Fibroblast of lung (primary cell): ENCODE measurements at regions not wholly inside any gene's neighbourhood (a gene's known extent, or its start where the extent isn't known, plus 50 kb on each side); places are given as distances from the start of the nearest gene placed in this dataset.

ENCODE experiments used
- DNase-seq, 2 donors: peaks; one replicate each; pipeline versions ENCODE4 v3.0.0 to v3.0.0-alpha.2; 2010; ENCODE audit warnings: low read depth in 2 of 2
- H2AFZ ChIP-seq: 2 replicates; pipeline ENCODE4 v1.5.1; 2012; ENCODE audit warnings: low read length, control low read depth, inconsistent platforms
- H3K27ac ChIP-seq: 2 replicates; pipeline ENCODE4 v1.5.1; 2011; ENCODE audit warnings: low read length, control low read depth; ENCODE audit not compliant: insufficient read depth
- H3K27me3 ChIP-seq: 2 replicates; pipeline ENCODE4 v1.5.1; 2011; ENCODE audit warnings: mild to moderate bottlenecking, low read length; ENCODE audit not compliant: control insufficient read depth, insufficient read depth
- H3K36me3 ChIP-seq: 2 replicates; pipeline ENCODE4 v1.5.1; 2011; ENCODE audit warnings: low read length; ENCODE audit not compliant: control insufficient read depth, insufficient read depth
- H3K4me1 ChIP-seq: 2 replicates; pipeline ENCODE4 v1.5.1; 2011; ENCODE audit warnings: low read length; ENCODE audit not compliant: control insufficient read depth, insufficient read depth; ENCODE audit errors: extremely low read depth
- H3K4me2 ChIP-seq: 2 replicates; pipeline ENCODE4 v1.5.1; 2011; ENCODE audit warnings: low read length, control low read depth; ENCODE audit not compliant: insufficient read depth; ENCODE audit errors: extremely low read depth
- H3K4me3 ChIP-seq, 4 experiments: fragments of 200-600 bp in 1 of 4; sonication (generic) in 1 of 4; replicated peaks in 1 of 4; 2 replicates each; pipeline ENCODE4 v1.5.1; 2011 to 2016; ENCODE audit warnings: low read length in 4 of 4, low read depth in 3 of 4, mild to moderate bottlenecking in 3 of 4, control low read depth in 2 of 4, inconsistent platforms in 1 of 4, mixed read lengths in 1 of 4; ENCODE audit not compliant: insufficient read depth in 1 of 4; ENCODE audit errors: control extremely low read depth in 1 of 4
- H3K79me2 ChIP-seq: 2 replicates; pipeline ENCODE4 v1.5.1; 2012; ENCODE audit warnings: mild to moderate bottlenecking, low read length, inconsistent platforms; ENCODE audit not compliant: control insufficient read depth, insufficient read depth
- H3K9ac ChIP-seq: 2 replicates; pipeline ENCODE4 v1.5.1; 2011; ENCODE audit warnings: mild to moderate bottlenecking, low read length, control low read depth; ENCODE audit not compliant: insufficient read depth
- H3K9me3 ChIP-seq: 2 replicates; pipeline ENCODE4 v1.5.1; 2012; ENCODE audit warnings: low read depth, low read length; ENCODE audit not compliant: control insufficient read depth, insufficient read depth
- H4K20me1 ChIP-seq: 2 replicates; pipeline ENCODE4 v1.5.1; 2011; ENCODE audit warnings: low read length; ENCODE audit not compliant: control insufficient read depth, insufficient read depth; ENCODE audit errors: extremely low read depth
- EZH2 ChIP-seq: IDR thresholded peaks from 2 replicates; pipeline ENCODE4 v1.5.1; 2012; ENCODE audit warnings: low read length, control low read depth, mild to moderate bottlenecking; ENCODE audit errors: missing control alignments
- TF ChIP-seq, protein P1 (sequence below), 2 donors: IDR thresholded peaks in 1 of 2; conservative IDR thresholded peaks in 1 of 2; 1 replicate in 1 of 2; 2 replicates in 1 of 2; pipeline ENCODE4 v1.5.1; 2011 to 2012; ENCODE audit warnings: low read length in 2 of 2, control low read depth in 1 of 2, inconsistent platforms in 1 of 2, low read depth in 1 of 2, mild to moderate bottlenecking in 1 of 2

GRCh38 chr2:175552902-175553301, 371.4 kb upstream of the ATP5MC3 start:
- Histone ChIP-seq H3K9ac (no peak overlapping the region), H3K36me3 (no peaks in the 10 kb centered on the region), H3K4me3 (no peak overlapping the region), H3K27me3 (no peaks in the 10 kb centered on the region), H3K4me1 (no peaks in the 10 kb centered on the region), H3K79me2 (no peaks in the 10 kb centered on the region), H3K9me3 (no peaks in the 10 kb centered on the region), H2AFZ (no peak overlapping the region), H3K27ac (no peak overlapping the region), H3K4me2 (no peak overlapping the region), H4K20me1 (no peaks in the 10 kb centered on the region)
- DNase-seq, result no peak
- TF ChIP-seq, protein P1, sequence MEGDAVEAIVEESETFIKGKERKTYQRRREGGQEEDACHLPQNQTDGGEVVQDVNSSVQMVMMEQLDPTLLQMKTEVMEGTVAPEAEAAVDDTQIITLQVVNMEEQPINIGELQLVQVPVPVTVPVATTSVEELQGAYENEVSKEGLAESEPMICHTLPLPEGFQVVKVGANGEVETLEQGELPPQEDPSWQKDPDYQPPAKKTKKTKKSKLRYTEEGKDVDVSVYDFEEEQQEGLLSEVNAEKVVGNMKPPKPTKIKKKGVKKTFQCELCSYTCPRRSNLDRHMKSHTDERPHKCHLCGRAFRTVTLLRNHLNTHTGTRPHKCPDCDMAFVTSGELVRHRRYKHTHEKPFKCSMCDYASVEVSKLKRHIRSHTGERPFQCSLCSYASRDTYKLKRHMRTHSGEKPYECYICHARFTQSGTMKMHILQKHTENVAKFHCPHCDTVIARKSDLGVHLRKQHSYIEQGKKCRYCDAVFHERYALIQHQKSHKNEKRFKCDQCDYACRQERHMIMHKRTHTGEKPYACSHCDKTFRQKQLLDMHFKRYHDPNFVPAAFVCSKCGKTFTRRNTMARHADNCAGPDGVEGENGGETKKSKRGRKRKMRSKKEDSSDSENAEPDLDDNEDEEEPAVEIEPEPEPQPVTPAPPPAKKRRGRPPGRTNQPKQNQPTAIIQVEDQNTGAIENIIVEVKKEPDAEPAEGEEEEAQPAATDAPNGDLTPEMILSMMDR (conservative IDR thresholded peaks at IDR 0.05 in 1 of 2, IDR thresholded peaks at IDR 0.05 in 1 of 2; ENCODE audit: low read depth in 1 of 2, low read length in 2 of 2), result no peak
- TF ChIP-seq EZH2, result no peak

DNA sequence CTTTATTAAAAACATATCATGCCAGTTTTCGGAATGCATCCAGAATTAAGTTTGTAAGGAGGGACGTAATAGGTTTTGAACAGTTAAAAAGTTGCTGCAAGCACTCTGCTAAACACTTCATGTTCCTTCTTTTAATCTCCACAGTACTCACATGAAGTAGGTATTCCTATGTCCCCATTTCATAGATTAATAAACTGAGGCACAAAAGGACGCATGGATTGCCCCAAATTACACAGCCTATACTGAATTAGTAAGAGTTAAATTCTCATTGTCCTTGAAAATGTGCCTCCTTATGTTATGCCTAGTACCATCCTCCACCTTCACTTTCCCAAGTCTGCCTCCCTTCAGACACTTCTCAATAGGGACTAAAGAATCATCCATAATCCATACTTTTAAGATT, 358.9 kb upstream of the ATP5MC3 start:
- Histone ChIP-seq H3K4me1 (no peaks in the 10 kb centered on the region), H3K36me3 (no peaks in the 10 kb centered on the region), H3K27me3 (no peaks in the 10 kb centered on the region)

DNA sequence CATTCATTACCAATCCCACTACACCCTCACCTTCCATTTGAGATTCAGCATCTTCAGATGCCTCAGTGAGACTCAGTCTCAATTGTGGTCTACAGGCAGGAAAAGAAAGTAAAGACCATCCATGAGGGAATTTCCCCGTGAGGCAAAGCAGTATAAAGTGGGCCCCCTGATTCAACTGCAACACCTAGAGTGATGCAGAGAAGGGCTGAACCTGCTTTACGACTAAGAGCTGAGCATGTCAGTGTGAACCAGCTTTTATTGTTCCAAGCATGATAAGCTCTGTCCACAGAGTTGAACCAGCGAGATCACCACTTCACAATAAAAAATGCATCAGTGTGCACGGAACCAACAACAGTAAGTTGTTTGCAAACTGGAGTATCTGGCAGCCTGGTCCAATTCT, 357.6 kb upstream of the ATP5MC3 start:
- DNase-seq, result no peak
- no peak for TF ChIP-seq EZH2
- TF ChIP-seq, protein P1 (conservative IDR thresholded peaks at IDR 0.05 in 1 of 2, IDR thresholded peaks at IDR 0.05 in 1 of 2; ENCODE audit: low read depth in 1 of 2, low read length in 2 of 2), result no peak
- Histone ChIP-seq H3K9me3 (no peaks in the 10 kb centered on the region), H2AFZ (no peak overlapping the region), H3K4me3 (no peak overlapping the region), H3K79me2 (no peaks in the 10 kb centered on the region), H3K4me2 (no peak overlapping the region), H4K20me1 (no peaks in the 10 kb centered on the region), H3K27ac (no peak overlapping the region), H3K27me3 (no peaks in the 10 kb centered on the region), H3K9ac (no peak overlapping the region), H3K36me3 (no peaks in the 10 kb centered on the region), H3K4me1 (no peaks in the 10 kb centered on the region)

More for the DNA sequence above, 358.9 kb upstream of the ATP5MC3 start:
- Histone ChIP-seq H2AFZ (no peak overlapping the region), H3K9ac (no peak overlapping the region), H3K4me2 (no peak overlapping the region), H3K79me2 (no peaks in the 10 kb centered on the region), H3K27ac (no peak overlapping the region), H3K9me3 (no peaks in the 10 kb centered on the region), H4K20me1 (no peaks in the 10 kb centered on the region), H3K4me3 (no peak overlapping the region)
- TF ChIP-seq, protein P1 (conservative IDR thresholded peaks at IDR 0.05 in 1 of 2, IDR thresholded peaks at IDR 0.05 in 1 of 2; ENCODE audit: low read depth in 1 of 2, low read length in 2 of 2), result no peak
- TF ChIP-seq EZH2, result no peak
- no peak for DNase-seq
